ENCODE measurements at regions not wholly inside any gene's neighbourhood (a gene's known extent, or its start where the extent isn't known, plus 50 kb on each side); places are given as distances from the start of the nearest gene placed in this dataset.

GRCh38 chr6:84340422-84340821, 113.0 kb upstream of the CEP162 start:
- 63 to 67% methylated on average over 8 of the region's 8 CpGs for WGBS, 2 donors
- Histone ChIP-seq H3K36me3 (no peaks in the 10 kb centered on the region), H3K4me1 (no peaks in the 10 kb centered on the region), H3K27me3 (no peaks in the 10 kb centered on the region), H3K4me3 (no peak overlapping the region), H3K27ac (no peak overlapping the region), H3K9me3 (no peaks in the 10 kb centered on the region)
- ATAC-seq (no peak), DNase-seq (no peak), FAIRE-seq (no peak)
- TF ChIP-seq CTCF (IDR thresholded peaks at IDR 0.05): no peak
- intact Hi-C loops (cut with DNase I): no loop called here

- H3K9me3 ChIP-seq: no peaks in the 10 kb centered on the region
- no peak overlapping the region for H3K27ac ChIP-seq
- H3K4me1 ChIP-seq: no peaks in the 10 kb centered on the region
- no peaks in the 10 kb centered on the region for H3K36me3 ChIP-seq
- intact Hi-C loops (cut with DNase I): no loop called here
- DNase-seq (no peak), ATAC-seq (no peak), FAIRE-seq (no peak)
- WGBS, 2 donors: 36 to 56% methylated on average over 5 of the region's 5 CpGs
- no peak for TF ChIP-seq CTCF (IDR thresholded peaks at IDR 0.05)
- no peaks in the 10 kb centered on the region for H3K27me3 ChIP-seq
- H3K4me3 ChIP-seq: no peak overlapping the region
Measured at GRCh38 chr6:84333842-84334241, 106.4 kb upstream of the CEP162 start.

GRCh38 chr6:84332139-84333034, 104.9 kb upstream of the CEP162 start:
- FAIRE-seq (no peak), ATAC-seq (no peak)
- WGBS, 2 donors: 56 to 59% methylated on average over 3 of the region's 3 CpGs

GRCh38 chr6:84330325-84330724, 102.9 kb upstream of the CEP162 start:
- no peaks in the 10 kb centered on the region for H3K36me3 ChIP-seq
- no peak overlapping the region for H3K4me3 ChIP-seq
- H3K9me3 ChIP-seq: no peaks in the 10 kb centered on the region
- no peak for TF ChIP-seq CTCF (IDR thresholded peaks at IDR 0.05)
- intact Hi-C loops (cut with DNase I): no loop called here
- no peak overlapping the region for H3K27ac ChIP-seq
- ATAC-seq: no peak
- 40 to 41% methylated on average over 2 of the region's 2 CpGs for WGBS, 2 donors
- H3K27me3 ChIP-seq: no peaks in the 10 kb centered on the region
- no peaks in the 10 kb centered on the region for H3K4me1 ChIP-seq
- no peak for DNase-seq
- FAIRE-seq: no peak

More at GRCh38 chr6:84332139-84333034, 104.9 kb upstream of the CEP162 start:
- Histone ChIP-seq H3K4me3 (no peak overlapping the region), H3K27me3 (no peaks in the 10 kb centered on the region), H3K27ac (no peak overlapping the region), H3K4me1 (no peaks in the 10 kb centered on the region), H3K36me3 (no peaks in the 10 kb centered on the region), H3K9me3 (no peaks in the 10 kb centered on the region)
- no peak for TF ChIP-seq CTCF (IDR thresholded peaks at IDR 0.05)
- intact Hi-C loops (cut with DNase I): no loop called here
- DNase-seq: no peak

GRCh38 chr6:84329516-84329915, 102.1 kb upstream of the CEP162 start:
- DNase-seq (no peak), FAIRE-seq (no peak), ATAC-seq (no peak)
- H3K36me3 ChIP-seq: no peaks in the 10 kb centered on the region
- H3K27ac ChIP-seq: no peak overlapping the region
- intact Hi-C loops (cut with DNase I): no loop called here
- 36 to 49% methylated on average over 2 of the region's 2 CpGs for WGBS, 2 donors
- no peaks in the 10 kb centered on the region for H3K27me3 ChIP-seq
- no peaks in the 10 kb centered on the region for H3K4me1 ChIP-seq
- no peak for TF ChIP-seq CTCF (IDR thresholded peaks at IDR 0.05)
- no peak overlapping the region for H3K4me3 ChIP-seq
- no peaks in the 10 kb centered on the region for H3K9me3 ChIP-seq
